Endothelial cell of umbilical vein (primary cell): ENCODE measurements at regions not wholly inside any gene's neighbourhood (a gene's known extent, or its start where the extent isn't known, plus 50 kb on each side); places are given as distances from the start of the nearest gene placed in this dataset.

Experiments used
- BruUV-seq: library from RNA; stranded (reverse); fragments of 400-500 nt; replicated peaks from 2 replicates; lab custom pipeline; 2021; lab: Mats Ljungman, UMichigan
- CTCF ChIA-PET: fragments of 300-600, 350-600 bp; sonication (Branson Sonifier 250); formaldehyde crosslinking; loops from one replicate; lab custom pipeline; 2021; ENCODE audit warnings: antibody characterized with exemption, inconsistent platforms; lab: Charles Lee
- POLR2A ChIA-PET: fragments of 300-600, 350-600 bp; sonication (Branson Sonifier 250); formaldehyde crosslinking; loops from one replicate; lab custom pipeline; 2021; ENCODE audit warnings: antibody characterized with exemption, inconsistent platforms; lab: Charles Lee
- DNase-seq: peaks from one replicate; pipeline ENCODE4 v3.0.0-alpha.2; 2011; ENCODE audit warnings: low read depth, low spot score
- FAIRE-seq: peaks from 2 replicates; lab custom pipeline; 2011; peaks lifted over from hg19 to GRCh38; lab: Jason Lieb, UNC
- H2AFZ ChIP-seq: 2 replicates; pipeline ENCODE4 v1.6.0; 2012; ENCODE audit warnings: low read depth, low read length, control low read depth, inconsistent platforms
- H3K27ac ChIP-seq: 2 replicates; pipeline ENCODE4 v1.5.1; 2011; ENCODE audit warnings: low read depth, mild to moderate bottlenecking, control low read depth, low read length, moderate library complexity; ENCODE audit not compliant: insufficient read depth
- H3K27me3 ChIP-seq, 2 experiments: 2 replicates each; pipeline versions ENCODE4 v1.6.0 to v1.6.1; 2011; ENCODE audit warnings: low read length in 2 of 2, mixed read lengths in 1 of 2; ENCODE audit not compliant: control insufficient read depth in 2 of 2, insufficient read depth in 2 of 2
- H3K36me3 ChIP-seq, 2 experiments: 2 replicates in 1 of 2; 3 replicates in 1 of 2; pipeline ENCODE4 v1.5.1; 2011; ENCODE audit warnings: low read length in 2 of 2, mild to moderate bottlenecking in 1 of 2, moderate library complexity in 1 of 2; ENCODE audit not compliant: control insufficient read depth in 2 of 2, insufficient read depth in 2 of 2; ENCODE audit errors: extremely low read depth in 1 of 2
- H3K4me1 ChIP-seq: 3 replicates; pipeline ENCODE4 v1.5.1; 2011; ENCODE audit warnings: mild to moderate bottlenecking, low read length; ENCODE audit not compliant: control insufficient read depth, insufficient read depth; ENCODE audit errors: extremely low read depth
- H3K4me2 ChIP-seq: 2 replicates; pipeline ENCODE4 v1.6.1; 2011; ENCODE audit warnings: low read length, control low read depth, mixed read lengths; ENCODE audit not compliant: insufficient read depth
- H3K4me3 ChIP-seq, 3 experiments: fragments of 200-600 bp in 1 of 3; sonication (generic), shearing (Covaris generic) in 1 of 3; replicated peaks in 1 of 3; 2 replicates each; pipeline ENCODE4 v1.5.1; 2011 to 2016; ENCODE audit warnings: control low read depth in 3 of 3, low read length in 3 of 3, mild to moderate bottlenecking in 2 of 3, inconsistent platforms in 1 of 3, low read depth in 1 of 3, moderate library complexity in 1 of 3; ENCODE audit not compliant: insufficient read depth in 1 of 3
- H3K79me2 ChIP-seq: 2 replicates; pipeline ENCODE4 v1.6.0; 2012; ENCODE audit warnings: low read length, inconsistent platforms; ENCODE audit not compliant: control insufficient read depth, insufficient read depth
- H3K9ac ChIP-seq: replicated peaks from 2 replicates; pipeline ENCODE3; 2011; ENCODE audit warnings: low read length, control low read depth; ENCODE audit not compliant: insufficient read depth; ENCODE audit errors: extremely low read depth
- H3K9me1 ChIP-seq: replicated peaks from 3 replicates; pipeline ENCODE4 v1.6.0; 2011; ENCODE audit warnings: mild to moderate bottlenecking, low read length; ENCODE audit not compliant: control insufficient read depth, insufficient read depth; ENCODE audit errors: extremely low read depth
- H3K9me3 ChIP-seq: replicated peaks from 2 replicates; pipeline ENCODE4 v1.5.1; 2012; ENCODE audit warnings: low read length, inconsistent platforms; ENCODE audit not compliant: control insufficient read depth, insufficient read depth
- H4K20me1 ChIP-seq: replicated peaks from 2 replicates; pipeline ENCODE3; 2011; ENCODE audit warnings: mild to moderate bottlenecking, low read length; ENCODE audit not compliant: control insufficient read depth, insufficient read depth; ENCODE audit errors: extremely low read depth
- EZH2 ChIP-seq: IDR thresholded peaks from 2 replicates; pipeline ENCODE4 v1.6.1; 2012; ENCODE audit warnings: borderline replicate concordance, low read depth, mild to moderate bottlenecking, moderate library complexity, low read length, inconsistent platforms; ENCODE audit not compliant: severe bottlenecking
- FOS ChIP-seq: IDR thresholded peaks from 2 replicates; pipeline ENCODE4 v1.6.1; 2011; ENCODE audit warnings: mild to moderate bottlenecking, low read length, moderate library complexity, borderline replicate concordance; ENCODE audit not compliant: insufficient read depth
- GATA2 ChIP-seq: IDR thresholded peaks from 2 replicates; pipeline ENCODE4 v1.7.0; 2011; ENCODE audit warnings: low read depth, mild to moderate bottlenecking, moderate library complexity, mixed read lengths, low read length; ENCODE audit not compliant: insufficient read length, insufficient read depth
- JUN ChIP-seq: IDR thresholded peaks from 2 replicates; pipeline ENCODE4 v1.6.1; 2011; ENCODE audit warnings: borderline replicate concordance, low read depth; ENCODE audit not compliant: insufficient read length, insufficient read depth
- MYC ChIP-seq: IDR thresholded peaks from one replicate; pipeline ENCODE4 v1.6.1; 2011; ENCODE audit warnings: mild to moderate bottlenecking, low read depth, low read length
- POLR2A ChIP-seq: IDR thresholded peaks from 2 replicates; pipeline ENCODE4 v1.6.1; 2012; ENCODE audit warnings: low read depth, mild to moderate bottlenecking, control low read depth, low read length
- POLR2AphosphoS5 ChIP-seq: IDR thresholded peaks from 2 replicates; pipeline ENCODE4 v1.6.1; 2012; ENCODE audit warnings: low read depth, mild to moderate bottlenecking, control low read depth, low read length, moderate library complexity; ENCODE audit not compliant: insufficient read depth
- dilution Hi-C: fragments of 300-500 bp; cut with MboI; formaldehyde crosslinking; loops from one replicate; pipeline ENCODE4 v1.15.0; 2019; ENCODE audit warnings: low sequenced_read_pairs; ENCODE audit not compliant: extremely low pct_ligation_motif_present
- intact Hi-C: fragments of 100-400 bp; cut with micrococcal nuclease; formaldehyde crosslinking; loops from one replicate; pipeline ENCODE4 v1.10.0; 2022
- TF ChIP-seq, protein P1 (sequence below), 2 donors: IDR thresholded peaks; 1 replicate in 1 of 2; 2 replicates in 1 of 2; pipeline ENCODE4 v1.5.1; 2011; ENCODE audit warnings: low read length in 2 of 2, mild to moderate bottlenecking in 2 of 2, moderate library complexity in 2 of 2, control low read depth in 1 of 2, inconsistent platforms in 1 of 2, low read depth in 1 of 2; ENCODE audit not compliant: insufficient read depth in 1 of 2; ENCODE audit errors: extremely low read depth in 1 of 2
- TF ChIP-seq, protein P2 (sequence below): IDR thresholded peaks from 2 replicates; pipeline ENCODE4 v1.6.1; 2011; ENCODE audit not compliant: insufficient read depth, insufficient read length

DNA sequence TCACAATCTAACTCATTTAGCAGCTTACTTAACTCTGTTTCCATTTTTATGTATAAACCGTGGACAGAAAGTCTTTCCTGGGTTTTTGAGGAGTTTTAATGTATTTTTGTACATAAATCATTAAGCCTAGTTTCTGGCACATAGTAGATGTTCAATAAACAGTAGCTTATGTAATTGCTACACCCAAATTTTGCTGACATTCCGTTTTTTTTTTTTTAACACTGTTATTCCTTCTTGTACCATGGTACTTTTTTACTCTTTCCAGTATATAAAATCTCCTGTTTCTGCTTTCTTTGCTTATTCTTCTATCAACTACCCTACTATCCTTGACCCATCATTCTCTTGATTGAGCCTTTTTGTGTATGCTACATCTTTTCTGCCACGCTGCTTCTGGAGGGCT lies 1151.3 kb upstream of the CRIM1 start:
- intact Hi-C loops: no loop called here
- H3K27ac ChIP-seq: no peak overlapping the region
- DNase-seq (no peak), FAIRE-seq (no peak)
- H3K36me3 ChIP-seq: no peaks in the 10 kb centered on the region
- H3K4me1 ChIP-seq: no peaks in the 10 kb centered on the region
- POLR2A ChIA-PET: no interaction called here
- TF ChIP-seq EZH2: no peak
- H4K20me1 ChIP-seq: no peaks in the 10 kb centered on the region
- CTCF ChIA-PET: no interaction called here
- H3K9ac ChIP-seq: no peak overlapping the region
- no peaks in the 10 kb centered on the region for H3K27me3 ChIP-seq
- H3K9me1 ChIP-seq: no peaks in the 10 kb centered on the region
- dilution Hi-C loops: no loop called here
- no TSS peak for BruUV-seq
- no peak overlapping the region for H2AFZ ChIP-seq
- H3K4me3 ChIP-seq: no peak overlapping the region
- H3K79me2 ChIP-seq: no peaks in the 10 kb centered on the region
- no peaks in the 10 kb centered on the region for H3K9me3 ChIP-seq
- H3K4me2 ChIP-seq: no peak overlapping the region

DNA sequence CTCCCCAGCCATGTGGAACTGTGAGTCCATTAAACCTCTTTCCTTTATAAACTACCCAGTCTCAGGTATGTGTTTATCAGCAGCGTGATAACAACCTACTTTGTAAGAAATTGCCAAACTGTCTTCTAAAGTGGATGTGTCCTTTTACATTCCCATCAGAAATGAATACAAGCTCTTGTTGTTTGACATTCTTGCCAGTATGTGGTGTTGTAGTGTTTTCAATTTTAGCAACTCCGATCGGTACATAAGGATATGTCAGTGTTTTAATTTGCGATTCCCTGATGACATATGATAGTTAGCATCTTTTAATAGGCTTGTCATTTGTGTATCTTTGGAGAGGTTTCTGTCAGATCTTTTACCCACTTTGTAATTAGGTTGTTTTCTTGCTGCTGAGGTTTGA lies 1156.3 kb upstream of the CRIM1 start:
- H3K9me3 ChIP-seq: no peaks in the 10 kb centered on the region
- H3K36me3 ChIP-seq: no peaks in the 10 kb centered on the region
- no peak for FAIRE-seq
- TF ChIP-seq POLR2AphosphoS5 (no peak), GATA2 (no peak), FOS (no peak), EZH2 (no peak), MYC (no peak), POLR2A (no peak), JUN (no peak)
- TF ChIP-seq, protein P1, sequence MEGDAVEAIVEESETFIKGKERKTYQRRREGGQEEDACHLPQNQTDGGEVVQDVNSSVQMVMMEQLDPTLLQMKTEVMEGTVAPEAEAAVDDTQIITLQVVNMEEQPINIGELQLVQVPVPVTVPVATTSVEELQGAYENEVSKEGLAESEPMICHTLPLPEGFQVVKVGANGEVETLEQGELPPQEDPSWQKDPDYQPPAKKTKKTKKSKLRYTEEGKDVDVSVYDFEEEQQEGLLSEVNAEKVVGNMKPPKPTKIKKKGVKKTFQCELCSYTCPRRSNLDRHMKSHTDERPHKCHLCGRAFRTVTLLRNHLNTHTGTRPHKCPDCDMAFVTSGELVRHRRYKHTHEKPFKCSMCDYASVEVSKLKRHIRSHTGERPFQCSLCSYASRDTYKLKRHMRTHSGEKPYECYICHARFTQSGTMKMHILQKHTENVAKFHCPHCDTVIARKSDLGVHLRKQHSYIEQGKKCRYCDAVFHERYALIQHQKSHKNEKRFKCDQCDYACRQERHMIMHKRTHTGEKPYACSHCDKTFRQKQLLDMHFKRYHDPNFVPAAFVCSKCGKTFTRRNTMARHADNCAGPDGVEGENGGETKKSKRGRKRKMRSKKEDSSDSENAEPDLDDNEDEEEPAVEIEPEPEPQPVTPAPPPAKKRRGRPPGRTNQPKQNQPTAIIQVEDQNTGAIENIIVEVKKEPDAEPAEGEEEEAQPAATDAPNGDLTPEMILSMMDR (IDR thresholded peaks at IDR 0.05; ENCODE audit: extremely low read depth in 1 of 2, insufficient read depth in 1 of 2, low read depth in 1 of 2, low read length in 2 of 2): no peak
- TF ChIP-seq, protein P2, sequence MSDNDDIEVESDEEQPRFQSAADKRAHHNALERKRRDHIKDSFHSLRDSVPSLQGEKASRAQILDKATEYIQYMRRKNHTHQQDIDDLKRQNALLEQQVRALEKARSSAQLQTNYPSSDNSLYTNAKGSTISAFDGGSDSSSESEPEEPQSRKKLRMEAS: no peak
- no peaks in the 10 kb centered on the region for H3K27me3 ChIP-seq
- H3K4me3 ChIP-seq: no peak overlapping the region
- no peak overlapping the region for H2AFZ ChIP-seq
- no peaks in the 10 kb centered on the region for H4K20me1 ChIP-seq
- dilution Hi-C loops (no loop called here), intact Hi-C loops (no loop called here)
- no peak overlapping the region for H3K9ac ChIP-seq
- H3K9me1 ChIP-seq: no peaks in the 10 kb centered on the region
- BruUV-seq: no TSS peak
- H3K79me2 ChIP-seq: no peaks in the 10 kb centered on the region
- ChIA-PET POLR2A (no interaction called here), CTCF (no interaction called here)
- H3K4me1 ChIP-seq: no peaks in the 10 kb centered on the region
- no peak overlapping the region for H3K27ac ChIP-seq
- no peak overlapping the region for H3K4me2 ChIP-seq
- DNase-seq: no peak
